IMR-90 (cell line): ENCODE measurements at regions not wholly inside any gene's neighbourhood (a gene's known extent, or its start where the extent isn't known, plus 50 kb on each side); places are given as distances from the start of the nearest gene placed in this dataset.

Experiments
- ATAC-seq: fragments of 200-7000 bp; cut with Tn5 transposase; 2 replicates; pipeline ENCODE4 v1.9.1; 2020; ENCODE audit warnings: low read depth, mild to moderate bottlenecking, moderate library complexity
- BruUV-seq: library from RNA; stranded (reverse); fragments of 400-500 nt; replicated peaks from 2 replicates; lab custom pipeline; 2021; lab: Mats Ljungman, UMichigan
- CTCF ChIA-PET: fragments of 300-600 bp; formaldehyde crosslinking; extraction: SDS; loops from one replicate; lab custom pipeline; 2021; ENCODE audit warnings: antibody characterized with exemption; lab: Yijun Ruan, JAX
- POLR2A ChIA-PET: fragments of 300-600 bp; sonication (Branson Sonifier 250); formaldehyde crosslinking; loops from one replicate; lab custom pipeline; 2022; ENCODE audit warnings: antibody characterized with exemption; ENCODE audit not compliant: unreplicated experiment; lab: Charles Lee
- DNase-seq: peaks from one replicate; pipeline ENCODE4 v3.0.0; 2013
- H2AFZ ChIP-seq: replicated peaks from 2 replicates; pipeline ENCODE3; 2013; ENCODE audit warnings: low read length, mild to moderate bottlenecking; ENCODE audit not compliant: poor library complexity
- H2AK5ac ChIP-seq: 2 replicates; pipeline ENCODE4 v1.6.1; 2013; ENCODE audit warnings: low read depth, low read length, inconsistent platforms
- H2AK9ac ChIP-seq: replicated peaks from 2 replicates; pipeline ENCODE3; 2013; ENCODE audit warnings: mild to moderate bottlenecking, low read depth, low read length, moderate library complexity; ENCODE audit not compliant: poor library complexity
- H2BK120ac ChIP-seq: 2 replicates; pipeline ENCODE4 v1.6.1; 2013; ENCODE audit warnings: low read depth, low read length, inconsistent platforms
- H2BK15ac ChIP-seq: 3 replicates; pipeline ENCODE4 v1.6.1; 2013; ENCODE audit warnings: low read depth, low read length, inconsistent platforms
- H2BK20ac ChIP-seq: 2 replicates; pipeline ENCODE4 v1.6.1; 2013; ENCODE audit warnings: low read depth, mild to moderate bottlenecking, inconsistent platforms, low read length, moderate library complexity
- H2BK5ac ChIP-seq: 2 replicates; pipeline ENCODE4 v1.6.1; 2013; ENCODE audit warnings: mild to moderate bottlenecking, low read depth, low read length, inconsistent platforms; ENCODE audit not compliant: poor library complexity, severe bottlenecking
- H3K14ac ChIP-seq: replicated peaks from 2 replicates; pipeline ENCODE4 v1.6.1; 2013; ENCODE audit warnings: low read depth, low read length, inconsistent platforms
- H3K18ac ChIP-seq: 2 replicates; pipeline ENCODE4 v1.6.1; 2013; ENCODE audit warnings: low read depth, low read length, control low read depth
- H3K23ac ChIP-seq: 2 replicates; pipeline ENCODE4 v1.6.1; 2013; ENCODE audit warnings: low read depth, low read length, inconsistent platforms
- H3K27ac ChIP-seq: 2 replicates; pipeline ENCODE4 v1.5.1; 2013; ENCODE audit warnings: mild to moderate bottlenecking, control low read depth, low read length; ENCODE audit not compliant: insufficient read depth
- H3K27me3 ChIP-seq: 2 replicates; pipeline ENCODE4 v1.6.1; 2013; ENCODE audit warnings: low read length; ENCODE audit not compliant: control insufficient read depth, insufficient read depth
- H3K36me3 ChIP-seq: 2 replicates; pipeline ENCODE4 v1.6.1; 2013; ENCODE audit warnings: low read length, mixed read lengths; ENCODE audit not compliant: control insufficient read depth, insufficient read depth
- H3K4ac ChIP-seq: 2 replicates; pipeline ENCODE4 v1.6.1; 2013; ENCODE audit warnings: low read depth, low read length, inconsistent platforms
- H3K4me1 ChIP-seq: 2 replicates; pipeline ENCODE4 v1.6.1; 2013; ENCODE audit warnings: low read length, mixed read lengths; ENCODE audit not compliant: control insufficient read depth, insufficient read depth
- H3K4me2 ChIP-seq: 2 replicates; pipeline ENCODE4 v1.6.1; 2013; ENCODE audit warnings: low read depth, mild to moderate bottlenecking, control low read depth, low read length, moderate library complexity
- H3K4me3 ChIP-seq: 2 replicates; pipeline ENCODE4 v1.5.1; 2013; ENCODE audit warnings: low read depth, mild to moderate bottlenecking, control low read depth, low read length, moderate library complexity; ENCODE audit not compliant: insufficient read depth
- H3K56ac ChIP-seq: 2 replicates; pipeline ENCODE4 v1.6.1; 2013; ENCODE audit warnings: low read length, inconsistent platforms; ENCODE audit not compliant: insufficient read depth; ENCODE audit errors: extremely low read depth
- H3K79me1 ChIP-seq, 2 experiments: 2 replicates each; pipeline ENCODE4 v1.6.1; 2013; ENCODE audit warnings: low read length in 2 of 2, inconsistent platforms in 1 of 2, low read depth in 1 of 2
- H3K9ac ChIP-seq: 2 replicates; pipeline ENCODE4 v1.6.1; 2013; ENCODE audit warnings: low read depth, low read length, control low read depth
- H3K9me1 ChIP-seq: 2 replicates; pipeline ENCODE4 v1.6.1; 2013; ENCODE audit warnings: low read length, inconsistent platforms; ENCODE audit not compliant: insufficient read depth
- H3K9me3 ChIP-seq: 2 replicates; pipeline ENCODE4 v1.6.1; 2013; ENCODE audit warnings: low read length; ENCODE audit not compliant: control insufficient read depth, insufficient read depth
- H4K20me1 ChIP-seq: 2 replicates; pipeline ENCODE4 v1.6.1; 2013; ENCODE audit warnings: low read length, inconsistent platforms; ENCODE audit not compliant: insufficient read depth
- H4K5ac ChIP-seq: 2 replicates; pipeline ENCODE4 v1.6.1; 2013; ENCODE audit warnings: mild to moderate bottlenecking, low read depth, low read length, control low read depth
- H4K8ac ChIP-seq, 2 experiments: 2 replicates each; pipeline ENCODE4 v1.6.1; 2013; ENCODE audit warnings: low read depth in 2 of 2, low read length in 2 of 2, control low read depth in 1 of 2, inconsistent platforms in 1 of 2
- H4K91ac ChIP-seq: 2 replicates; pipeline ENCODE4 v1.6.1; 2013; ENCODE audit warnings: low read depth, low read length, inconsistent platforms; ENCODE audit not compliant: insufficient read depth
- ELK1 ChIP-seq: fragments of 150-350 bp; IDR thresholded peaks from 2 replicates; pipeline ENCODE4 v1.6.1; 2016; ENCODE audit warnings: low read depth, mild to moderate bottlenecking, low read length, moderate library complexity, borderline replicate concordance
- MAFK ChIP-seq: IDR thresholded peaks from 2 replicates; pipeline ENCODE4 v1.6.1; 2012; ENCODE audit warnings: low read depth, low read length, improper control_type of control experiment
- RAD21 ChIP-seq: IDR thresholded peaks from 2 replicates; pipeline ENCODE4 v1.6.1; 2012; ENCODE audit warnings: low read length, improper control_type of control experiment
- WGBS, 2 experiments: methylation state at CpG; one replicate each; pipeline versions ENCODE4 v1.1.5 to v1.1.7; 2013; ENCODE audit warnings: missing lambda C conversion rate in 2 of 2; ENCODE audit not compliant: insufficient read length in 1 of 2; ENCODE audit errors: extremely low coverage in 2 of 2; 5-methylcytosine and 5-hydroxymethylcytosine counted together
- dilution Hi-C: fragments of 300-500 bp; cut with HindIII; formaldehyde crosslinking; loops from one replicate; pipeline ENCODE4 v1.14.3; 2018; ENCODE audit warnings: low sequenced_read_pairs; ENCODE audit not compliant: unreplicated experiment
- in situ Hi-C: fragments of 300-500 bp; cut with MboI; formaldehyde crosslinking; loops from 3 replicates; pipeline ENCODE4 v1.14.3; 2019; ENCODE audit warnings: low sequenced_read_pairs, inconsistent platforms, mixed read lengths
- intact Hi-C: fragments of 100-400 bp; cut with micrococcal nuclease; formaldehyde crosslinking; loops from 2 replicates; pipeline ENCODE4 v1.10.0; 2022

GRCh38 chr7:17136126-17136525 lies 162.3 kb upstream of the AHR start:
- no peak overlapping the region for H2AFZ ChIP-seq
- no TSS peak for BruUV-seq
- no peak overlapping the region for H2AK9ac ChIP-seq
- H3K36me3 ChIP-seq = no peaks in the 10 kb centered on the region
- CTCF ChIA-PET = no interaction called here
- intact Hi-C loops = no loop called here
- H2BK20ac ChIP-seq = no peak overlapping the region
- H4K91ac ChIP-seq = no peak overlapping the region
- H3K79me1 ChIP-seq = no peaks in the 10 kb centered on the region
- no peak overlapping the region for H3K56ac ChIP-seq
- H3K4me2 ChIP-seq = no peak overlapping the region
- POLR2A ChIA-PET = no interaction called here
- no peaks in the 10 kb centered on the region for H3K9me1 ChIP-seq
- in situ Hi-C loops = no loop called here
- no peak overlapping the region for H3K14ac ChIP-seq
- no peaks in the 10 kb centered on the region for H3K27me3 ChIP-seq
- no peaks in the 10 kb centered on the region for H4K20me1 ChIP-seq
- no peak overlapping the region for H3K23ac ChIP-seq
- H4K8ac ChIP-seq = no peak overlapping the region
- WGBS, 2 experiments = 100% methylated on average over 1 of the region's 6 CpGs; no CpG with 5 or more reads in 1 of the 2 experiments
- H3K27ac ChIP-seq = no peak overlapping the region
- no peak overlapping the region for H3K9ac ChIP-seq
- H2BK120ac ChIP-seq = no peak overlapping the region
- H3K4me3 ChIP-seq = no peak overlapping the region
- no peak for TF ChIP-seq ELK1
- no peak for TF ChIP-seq MAFK
- no peak for TF ChIP-seq RAD21
- H3K18ac ChIP-seq = no peak overlapping the region
- no peak for ATAC-seq
- no peak overlapping the region for H4K5ac ChIP-seq
- H3K4ac ChIP-seq = no peak overlapping the region
- no peak for DNase-seq
- no peak overlapping the region for H2AK5ac ChIP-seq
- H2BK5ac ChIP-seq = no peak overlapping the region
- H3K4me1 ChIP-seq = peaks cover 1% of the 10 kb centered on the region; the same call in 1 of the 2 replicates
- no peaks in the 10 kb centered on the region for H3K9me3 ChIP-seq
- dilution Hi-C loops = no loop called here
- no peak overlapping the region for H2BK15ac ChIP-seq
